ENCODE measurements at regions not wholly inside any gene's neighbourhood (a gene's known extent, or its start where the extent isn't known, plus 50 kb on each side); places are given as distances from the start of the nearest gene placed in this dataset.

DNA sequence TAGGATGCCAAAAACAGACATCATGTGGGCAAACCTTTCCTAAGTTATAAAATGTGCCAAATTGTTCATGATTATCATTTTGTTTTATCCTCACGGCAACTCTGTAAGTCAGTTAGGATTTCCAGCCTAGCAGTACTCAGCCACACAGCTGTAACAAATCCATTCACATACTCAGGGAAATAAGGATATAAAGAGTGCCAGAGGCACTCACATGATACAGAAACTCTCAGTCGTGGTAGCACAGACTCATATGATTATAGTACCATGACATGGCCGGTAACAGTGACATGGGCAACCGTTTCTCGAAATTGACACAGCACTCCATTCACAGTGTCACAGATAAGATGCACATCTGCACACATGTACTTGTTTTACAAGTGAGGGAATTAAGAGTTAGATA is 344.2 kb downstream of the LRIG3 start:
- no peak for DNase-seq
- Histone ChIP-seq H3K9me3 (no peaks in the 10 kb centered on the region), H3K27ac (no peak overlapping the region), H3K4me3 (no peak overlapping the region), H3K36me3 (no peaks in the 10 kb centered on the region), H3K27me3 (no peaks in the 10 kb centered on the region), H3K4me1 (peaks cover 0 to 9% (median 0%) of the 10 kb centered on the region in 4 donors)
- intact Hi-C loops (cut with DNase I; ENCODE audit: low total_unique reads): no loop called here
- TF ChIP-seq, protein P1, sequence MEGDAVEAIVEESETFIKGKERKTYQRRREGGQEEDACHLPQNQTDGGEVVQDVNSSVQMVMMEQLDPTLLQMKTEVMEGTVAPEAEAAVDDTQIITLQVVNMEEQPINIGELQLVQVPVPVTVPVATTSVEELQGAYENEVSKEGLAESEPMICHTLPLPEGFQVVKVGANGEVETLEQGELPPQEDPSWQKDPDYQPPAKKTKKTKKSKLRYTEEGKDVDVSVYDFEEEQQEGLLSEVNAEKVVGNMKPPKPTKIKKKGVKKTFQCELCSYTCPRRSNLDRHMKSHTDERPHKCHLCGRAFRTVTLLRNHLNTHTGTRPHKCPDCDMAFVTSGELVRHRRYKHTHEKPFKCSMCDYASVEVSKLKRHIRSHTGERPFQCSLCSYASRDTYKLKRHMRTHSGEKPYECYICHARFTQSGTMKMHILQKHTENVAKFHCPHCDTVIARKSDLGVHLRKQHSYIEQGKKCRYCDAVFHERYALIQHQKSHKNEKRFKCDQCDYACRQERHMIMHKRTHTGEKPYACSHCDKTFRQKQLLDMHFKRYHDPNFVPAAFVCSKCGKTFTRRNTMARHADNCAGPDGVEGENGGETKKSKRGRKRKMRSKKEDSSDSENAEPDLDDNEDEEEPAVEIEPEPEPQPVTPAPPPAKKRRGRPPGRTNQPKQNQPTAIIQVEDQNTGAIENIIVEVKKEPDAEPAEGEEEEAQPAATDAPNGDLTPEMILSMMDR (IDR thresholded peaks at IDR 0.05): no peak

DNA sequence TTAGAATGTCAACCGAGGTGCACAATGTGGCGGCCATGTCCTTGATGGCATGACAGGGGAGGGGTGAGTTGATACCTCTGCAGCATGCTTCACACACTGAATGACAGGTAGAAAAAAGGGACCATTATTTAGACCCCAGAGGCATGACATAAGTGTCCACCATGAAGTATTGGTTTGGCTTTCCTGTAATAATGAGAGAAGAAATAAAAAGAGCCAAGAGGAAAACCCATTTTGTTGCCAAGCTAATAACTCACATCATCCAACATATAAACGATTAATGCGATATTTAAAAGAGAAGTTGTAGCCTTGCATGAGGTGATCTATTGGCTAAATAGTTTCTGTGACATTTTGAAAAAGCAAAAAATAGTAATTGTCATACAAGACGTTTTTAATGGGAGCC is 343.4 kb downstream of the LRIG3 start:
- H3K4me1 ChIP-seq: peaks cover 0 to 9% (median 0%) of the 10 kb centered on the region in 4 donors
- H3K27me3 ChIP-seq: no peaks in the 10 kb centered on the region
- TF ChIP-seq, protein P1 (IDR thresholded peaks at IDR 0.05): no peak
- no peak overlapping the region for H3K27ac ChIP-seq
- no peak for DNase-seq
- H3K9me3 ChIP-seq: no peaks in the 10 kb centered on the region
- intact Hi-C loops (cut with DNase I; ENCODE audit: low total_unique reads): no loop called here
- no peaks in the 10 kb centered on the region for H3K36me3 ChIP-seq
- no peak overlapping the region for H3K4me3 ChIP-seq

DNA sequence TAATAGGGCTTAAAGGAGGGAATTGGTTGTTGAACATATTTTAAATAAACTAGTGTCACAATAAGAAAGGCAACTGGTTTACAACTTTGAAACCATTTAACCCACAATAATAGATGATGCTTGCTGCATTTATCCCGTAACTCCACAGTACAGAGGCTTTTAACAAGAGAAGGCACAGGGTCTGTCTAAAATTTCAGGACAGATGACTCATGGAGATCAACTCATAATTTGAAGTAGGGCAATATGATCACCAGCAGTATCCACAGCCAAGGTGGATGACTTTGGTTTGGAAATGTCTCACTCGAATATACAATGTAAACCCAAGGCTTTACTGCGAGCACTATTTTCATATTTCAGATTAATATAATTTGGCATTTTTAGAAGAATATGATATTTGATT is 340.2 kb downstream of the LRIG3 start:
- DNase-seq: no peak
- intact Hi-C loops (cut with DNase I; ENCODE audit: low total_unique reads): no loop called here
- Histone ChIP-seq H3K4me1 (peaks cover 0 to 24% (median 17%) of the 10 kb centered on the region in 4 donors), H3K9me3 (no peaks in the 10 kb centered on the region), H3K27ac (no peak overlapping the region), H3K27me3 (no peaks in the 10 kb centered on the region), H3K36me3 (no peaks in the 10 kb centered on the region), H3K4me3 (no peak overlapping the region)
- TF ChIP-seq, protein P1 (IDR thresholded peaks at IDR 0.05): no peak

DNA sequence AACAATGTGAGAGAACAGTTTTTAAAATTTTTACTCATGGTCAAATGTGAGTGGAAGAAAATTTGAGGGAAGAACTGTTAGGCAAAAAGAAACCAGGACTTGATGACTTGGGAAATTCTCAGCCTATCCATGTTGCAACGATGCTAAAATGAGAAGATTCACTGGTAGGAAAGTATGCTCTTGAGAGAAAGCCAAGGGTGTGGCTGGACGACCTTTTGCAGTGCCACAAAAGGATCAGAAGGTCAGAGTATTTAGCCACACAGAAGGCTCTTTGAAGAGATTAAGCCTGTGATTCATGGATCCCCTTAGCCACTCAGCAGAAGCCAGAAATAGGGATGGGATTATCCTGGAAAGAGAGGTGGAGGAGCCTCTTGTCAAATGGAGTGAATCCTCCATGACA is 336.8 kb downstream of the LRIG3 start:
- peak overlapping the region in 1 of 2 donors; percentile 12 for H3K27ac ChIP-seq
- peaks cover 0 to 36% (median 23%) of the 10 kb centered on the region in 4 donors for H3K4me1 ChIP-seq
- intact Hi-C loops (cut with DNase I; ENCODE audit: low total_unique reads): no loop called here
- H3K27me3 ChIP-seq: no peaks in the 10 kb centered on the region
- H3K9me3 ChIP-seq: no peaks in the 10 kb centered on the region
- peak in 1 of 2 donors; percentile 22 for DNase-seq
- H3K36me3 ChIP-seq: no peaks in the 10 kb centered on the region
- TF ChIP-seq, protein P1 (IDR thresholded peaks at IDR 0.05): no peak
- no peak overlapping the region for H3K4me3 ChIP-seq

DNA sequence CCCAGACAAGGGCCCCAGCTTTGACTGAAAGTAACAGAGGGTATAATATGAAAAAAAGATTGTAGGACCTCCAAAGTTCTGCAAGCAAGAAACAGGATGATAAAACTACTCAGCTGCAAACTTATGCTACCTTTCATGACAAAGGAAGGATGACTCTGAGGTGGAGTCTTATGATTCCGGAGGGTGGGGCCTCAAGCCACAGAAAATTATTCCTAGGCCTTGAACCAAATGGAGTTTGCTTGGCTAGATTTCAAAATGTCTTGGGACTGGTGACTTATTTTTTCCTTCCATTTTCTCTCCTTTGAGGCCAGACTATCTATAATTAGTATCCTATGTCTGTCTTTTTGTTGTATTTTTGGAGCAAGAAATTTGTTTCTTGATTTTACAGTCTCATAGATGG is 336.4 kb downstream of the LRIG3 start:
- Histone ChIP-seq H3K4me1 (peaks cover 0 to 36% (median 23%) of the 10 kb centered on the region in 4 donors), H3K9me3 (no peaks in the 10 kb centered on the region), H3K27me3 (no peaks in the 10 kb centered on the region), H3K36me3 (no peaks in the 10 kb centered on the region), H3K27ac (peak overlapping the region in 1 of 2 donors; percentile 12), H3K4me3 (no peak overlapping the region)
- TF ChIP-seq, protein P1 (IDR thresholded peaks at IDR 0.05): no peak
- DNase-seq: no peak
- intact Hi-C loops (cut with DNase I; ENCODE audit: low total_unique reads): no loop called here

DNA sequence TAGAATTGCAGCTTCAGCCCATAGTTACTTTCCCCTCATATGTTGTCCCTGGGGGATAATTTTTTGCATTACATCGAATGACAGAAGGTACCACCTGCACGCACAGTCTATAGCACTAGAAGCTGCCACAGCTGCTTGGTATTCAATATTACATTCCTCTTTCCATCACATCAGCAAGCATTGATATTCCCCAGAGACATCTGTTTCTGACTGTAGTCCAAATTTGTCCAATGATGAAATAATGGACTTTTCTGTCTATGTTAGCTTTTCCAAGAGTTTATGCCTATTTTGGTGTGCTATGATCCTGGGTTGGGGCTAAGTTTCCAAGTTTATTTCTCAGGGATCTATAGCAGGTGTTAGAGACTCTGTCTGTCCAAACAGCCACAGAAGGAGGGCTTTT is 335.4 kb downstream of the LRIG3 start:
- TF ChIP-seq, protein P1 (IDR thresholded peaks at IDR 0.05): no peak
- DNase-seq: no peak
- peaks cover 0 to 36% (median 23%) of the 10 kb centered on the region in 4 donors for H3K4me1 ChIP-seq
- H3K27ac ChIP-seq: peak overlapping the region in 1 of 2 donors; percentile 12
- no peak overlapping the region for H3K4me3 ChIP-seq
- no peaks in the 10 kb centered on the region for H3K36me3 ChIP-seq
- H3K9me3 ChIP-seq: no peaks in the 10 kb centered on the region
- intact Hi-C loops (cut with DNase I; ENCODE audit: low total_unique reads): no loop called here
- no peaks in the 10 kb centered on the region for H3K27me3 ChIP-seq
